Sigmoid colon (tissue), 6 donors: ENCODE measurements at regions not wholly inside any gene's neighbourhood (a gene's known extent, or its start where the extent isn't known, plus 50 kb on each side); places are given as distances from the start of the nearest gene placed in this dataset.
"Not testable (repeated sequence)": the region's sequence is repeated elsewhere in the genome, so short reads cannot be mapped to it uniquely, and the experiment has no call there.

Experiments
- DNase-seq: peaks from one replicate; pipeline ENCODE4 v3.0.0-alpha.2; 2019
- H3K27ac ChIP-seq, 4 donors: fragments of 200-600 bp; sonication (generic); one replicate each; pipeline ENCODE4 v1.5.1; 2016 to 2019; ENCODE audit warnings: mild to moderate bottlenecking in 1 of 4
- H3K27me3 ChIP-seq, 3 donors: fragments of 200-600 bp; sonication (generic); one replicate each; pipeline ENCODE4 v1.5.1; 2019; ENCODE audit warnings: mild to moderate bottlenecking in 1 of 3
- H3K36me3 ChIP-seq, 4 donors: fragments of 200-600 bp; sonication (generic); one replicate each; pipeline ENCODE4 v1.5.1; 2016 to 2019
- H3K4me1 ChIP-seq, 4 donors: fragments of 200-600 bp; sonication (generic); one replicate each; pipeline ENCODE4 v1.5.1; 2017 to 2019
- H3K4me3 ChIP-seq, 4 donors: fragments of 200-600 bp; sonication (generic); one replicate each; pipeline ENCODE4 v1.5.1; 2017 to 2019; ENCODE audit warnings: mild to moderate bottlenecking in 2 of 4, moderate library complexity in 1 of 4
- H3K9me3 ChIP-seq, 4 donors: fragments of 200-600 bp in 3 of 4; sonication (generic) in 3 of 4; one replicate each; pipeline versions ENCODE4 v1.5.1 to v1.6.1; 2013 to 2019
- CTCF ChIP-seq, 4 experiments: fragments of 450-650 bp in 3 of 4; fragments of 200-600 bp in 1 of 4; IDR thresholded peaks; one replicate each; pipeline ENCODE4 v1.5.1; 2016 to 2019; ENCODE audit warnings: antibody characterized with exemption in 4 of 4, mild to moderate bottlenecking in 3 of 4, moderate library complexity in 2 of 4
- EP300 ChIP-seq, 4 donors: sonication (generic); formaldehyde crosslinking; IDR thresholded peaks; one replicate each; pipeline ENCODE4 v1.6.1; 2017; ENCODE audit warnings: antibody characterized with exemption in 4 of 4
- POLR2A ChIP-seq, 2 donors: fragments of 450-650 bp; IDR thresholded peaks; one replicate each; pipeline ENCODE4 v1.6.1; 2016; ENCODE audit warnings: antibody characterized with exemption in 2 of 2, mild to moderate bottlenecking in 2 of 2, moderate library complexity in 2 of 2
- POLR2AphosphoS5 ChIP-seq, 4 donors: sonication (generic); formaldehyde crosslinking; IDR thresholded peaks; one replicate each; pipeline ENCODE4 v1.6.1; 2017; ENCODE audit warnings: antibody characterized with exemption in 4 of 4
- WGBS, 2 donors: extraction: QIAGEN DNeasy Blood & Tissue Kit; methylation state at CpG; one replicate each; pipeline ENCODE4 v1.1.7; 2013; 5-methylcytosine and 5-hydroxymethylcytosine counted together
- intact Hi-C: fragments of 100-400 bp; cut with DNase I; formaldehyde crosslinking; loops from one replicate; pipeline ENCODE4 v1.15.1; 2023
- donor health status: healthy with polysubstance abuse.
- donor health status: healthy.

GRCh38 chr4:138790706-138791340, 224.8 kb upstream of the NOCT start:
- intact Hi-C loops = no loop called here
- no peak for DNase-seq
- Histone ChIP-seq H3K27ac (no peak overlapping the region), H3K4me3 (no peak overlapping the region), H3K27me3 (no peaks in the 10 kb centered on the region), H3K4me1 (no peaks in the 10 kb centered on the region), H3K9me3 (no peaks in the 10 kb centered on the region), H3K36me3 (no peaks in the 10 kb centered on the region)
- TF ChIP-seq CTCF (IDR thresholded peaks at IDR 0.05) (no peak), POLR2AphosphoS5 (IDR thresholded peaks at IDR 0.05) (no peak), POLR2A (IDR thresholded peaks at IDR 0.05) (no peak), EP300 (IDR thresholded peaks at IDR 0.05) (no peak)
- WGBS, 2 donors = 64 to 80% methylated on average over 3 of the region's 3 CpGs

- H3K27me3 ChIP-seq = no peaks in the 10 kb centered on the region
- WGBS, 2 donors = 71 to 81% methylated on average over 5 of the region's 5 CpGs
- H3K9me3 ChIP-seq = no peaks in the 10 kb centered on the region
- intact Hi-C loops = no loop called here
- no peak for DNase-seq
- TF ChIP-seq EP300 (IDR thresholded peaks at IDR 0.05) (no peak), CTCF (IDR thresholded peaks at IDR 0.05) (no peak), POLR2A (IDR thresholded peaks at IDR 0.05) (no peak), POLR2AphosphoS5 (IDR thresholded peaks at IDR 0.05) (no peak)
- H3K4me3 ChIP-seq = no peak overlapping the region
- H3K36me3 ChIP-seq = no peaks in the 10 kb centered on the region
- H3K27ac ChIP-seq = no peak overlapping the region
- no peaks in the 10 kb centered on the region for H3K4me1 ChIP-seq
These were observed 225.8 kb upstream of the NOCT start for GRCh38 chr4:138789796-138790195.

GRCh38 chr4:138788857-138789256, 226.7 kb upstream of the NOCT start:
- intact Hi-C loops = no loop called here
- Histone ChIP-seq H3K4me1 (no peaks in the 10 kb centered on the region), H3K27me3 (no peaks in the 10 kb centered on the region), H3K27ac (no peak overlapping the region), H3K4me3 (no peak overlapping the region), H3K9me3 (no peaks in the 10 kb centered on the region), H3K36me3 (no peaks in the 10 kb centered on the region)
- DNase-seq = no peak
- 77 to 83% methylated on average over 5 of the region's 5 CpGs for WGBS, 2 donors
- no peak for TF ChIP-seq CTCF (IDR thresholded peaks at IDR 0.05)
- no peak for TF ChIP-seq POLR2AphosphoS5 (IDR thresholded peaks at IDR 0.05)
- no peak for TF ChIP-seq EP300 (IDR thresholded peaks at IDR 0.05)
- no peak for TF ChIP-seq POLR2A (IDR thresholded peaks at IDR 0.05)

- 92 to 93% methylated on average over 1 of the region's 1 CpG for WGBS, 2 donors
These were observed 227.3 kb upstream of the NOCT start for GRCh38 chr4:138788267-138788790.

GRCh38 chr4:138779761-138780160, 235.8 kb upstream of the NOCT start:
- DNase-seq, H3K4me3 ChIP-seq, H3K9me3 ChIP-seq, H3K4me1 ChIP-seq, H3K27me3 ChIP-seq, intact Hi-C loops, H3K36me3 ChIP-seq, H3K27ac ChIP-seq: not testable (repeated sequence)
- whole genome bisulfite sequencing, 2 donors = 89 to 92% methylated on average over 2 of the region's 2 CpGs

More at GRCh38 chr4:138788267-138788790, 227.3 kb upstream of the NOCT start:
- Histone ChIP-seq H3K4me1 (no peaks in the 10 kb centered on the region), H3K27ac (no peak overlapping the region), H3K36me3 (no peaks in the 10 kb centered on the region), H3K9me3 (no peaks in the 10 kb centered on the region), H3K4me3 (no peak overlapping the region), H3K27me3 (no peaks in the 10 kb centered on the region)
- TF ChIP-seq EP300 (IDR thresholded peaks at IDR 0.05) (no peak), CTCF (IDR thresholded peaks at IDR 0.05) (no peak), POLR2AphosphoS5 (IDR thresholded peaks at IDR 0.05) (no peak), POLR2A (IDR thresholded peaks at IDR 0.05) (no peak)
- intact Hi-C loops = no loop called here
- no peak for DNase-seq
